NCI-H1092 (cell line): ENCODE measurements at regions not wholly inside any gene's neighbourhood (a gene's known extent, or its start where the extent isn't known, plus 50 kb on each side); places are given as distances from the start of the nearest gene placed in this dataset.
"Not testable (repeated sequence)": the region's sequence is repeated elsewhere in the genome, so short reads cannot be mapped to it uniquely, and the experiment has no call there.

Experiments
- DNase-seq: peaks from one replicate; lab custom pipeline; 2025; lab: John Stamatoyannopoulos, UW

DNA sequence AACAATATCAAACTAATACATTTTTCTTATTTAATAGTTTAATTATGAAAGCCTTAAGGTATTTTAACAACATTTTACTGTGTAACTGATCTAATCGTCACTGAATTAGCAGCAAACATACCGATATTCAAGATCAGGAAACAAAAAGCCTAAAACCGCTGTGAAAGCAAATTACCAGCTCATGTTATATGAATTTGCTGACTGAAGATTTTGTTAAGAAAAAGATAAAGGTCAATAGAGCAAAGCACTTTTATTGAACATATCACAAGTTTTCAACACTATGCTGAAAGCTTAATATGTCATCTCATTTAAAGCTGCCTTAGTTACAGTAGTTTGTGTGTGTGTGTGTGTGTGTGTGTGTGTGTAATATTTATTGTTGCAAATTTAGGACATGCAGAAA, 1634.9 kb upstream of the NUDT12 start:
- DNase-seq = no peak

DNA sequence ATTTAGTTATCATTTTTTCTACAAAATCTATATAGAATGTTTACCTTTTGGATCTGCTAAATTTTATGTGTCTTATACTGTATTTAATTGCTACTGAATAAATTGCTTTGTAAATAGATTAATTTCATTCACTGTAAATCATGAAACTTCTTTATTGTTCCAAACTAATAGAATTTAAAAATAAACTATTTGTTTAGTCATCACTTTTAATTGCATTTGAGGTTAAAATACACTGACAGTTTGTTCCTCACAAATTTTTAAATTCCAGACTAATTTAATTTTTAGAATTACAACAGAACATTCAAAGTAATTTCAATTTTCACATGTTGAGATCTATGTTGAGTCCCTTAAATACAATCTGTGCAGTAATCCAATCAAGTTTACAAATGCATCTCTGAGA, 1633.2 kb upstream of the NUDT12 start:
- no peak for DNase-seq

GRCh38 chr5:105172918-105173317, 1610.3 kb upstream of the NUDT12 start:
- no peak for DNase-seq

DNA sequence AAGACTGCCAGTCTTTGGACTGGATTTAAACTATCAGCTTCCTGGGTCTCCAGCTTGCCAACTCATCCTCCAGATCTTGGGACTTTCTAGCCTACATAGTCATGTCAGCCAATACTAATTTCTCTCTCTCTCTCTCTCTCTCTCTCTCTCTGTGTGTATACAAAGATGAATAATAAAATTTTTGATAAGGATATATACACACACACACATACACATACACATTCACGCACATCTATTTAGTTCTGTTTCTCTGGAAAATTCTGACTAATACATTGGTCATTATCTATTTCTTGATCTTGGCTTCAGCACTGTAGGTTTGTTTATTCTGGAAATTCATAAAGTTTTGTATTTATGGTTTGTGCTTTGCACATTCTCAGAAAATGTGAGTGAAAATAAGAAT, 1606.2 kb upstream of the NUDT12 start:
- DNase-seq = no peak

DNA sequence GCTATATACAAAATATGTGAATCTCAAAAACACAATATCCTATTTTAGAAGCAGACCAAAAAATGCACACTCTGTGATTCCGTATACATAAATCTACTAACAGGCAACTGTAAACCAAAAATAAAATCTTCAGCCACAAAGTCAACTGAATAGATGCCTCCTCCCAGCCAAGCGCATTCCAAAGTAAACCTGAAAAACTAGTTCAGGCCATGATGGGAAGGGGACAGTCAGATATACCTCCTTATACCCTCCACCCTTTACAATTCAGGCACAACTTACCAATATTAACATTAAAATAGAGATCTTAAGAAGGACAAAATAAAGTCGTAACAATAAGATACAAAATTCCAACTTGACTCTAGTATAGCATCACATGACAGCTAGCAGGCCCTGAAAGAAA, 1604.5 kb upstream of the NUDT12 start:
- no peak for DNase-seq

DNA sequence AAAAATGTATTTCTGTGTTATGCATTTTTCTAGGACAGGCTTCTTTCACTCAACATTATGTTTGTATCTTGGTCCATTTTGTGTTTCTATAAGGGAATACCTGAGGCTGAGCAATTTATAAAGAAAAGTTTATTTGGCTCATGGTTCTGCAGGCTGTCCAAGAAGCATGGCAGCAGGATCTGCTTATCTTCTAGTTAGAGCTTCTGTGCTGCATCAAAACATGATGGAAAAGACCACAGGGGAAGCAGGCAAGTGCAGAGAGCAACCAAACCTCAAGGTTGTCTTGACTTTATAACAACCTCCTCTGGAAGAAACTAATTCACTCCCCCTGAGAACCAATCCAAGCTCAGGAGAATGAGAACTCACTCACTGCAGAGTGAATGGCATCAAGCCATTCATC, 1601.0 kb upstream of the NUDT12 start:
- no peak for DNase-seq

GRCh38 chr5:105162557-105162956, 1600.0 kb upstream of the NUDT12 start:
- DNase-seq = not testable (repeated sequence)

GRCh38 chr5:105158526-105158925, 1595.9 kb upstream of the NUDT12 start:
- DNase-seq = no peak

- DNase-seq = no peak
Measured at GRCh38 chr5:105150323-105150722, 1587.7 kb upstream of the NUDT12 start.

GRCh38 chr5:105146867-105147266, 1584.3 kb upstream of the NUDT12 start:
- DNase-seq = no peak

DNA sequence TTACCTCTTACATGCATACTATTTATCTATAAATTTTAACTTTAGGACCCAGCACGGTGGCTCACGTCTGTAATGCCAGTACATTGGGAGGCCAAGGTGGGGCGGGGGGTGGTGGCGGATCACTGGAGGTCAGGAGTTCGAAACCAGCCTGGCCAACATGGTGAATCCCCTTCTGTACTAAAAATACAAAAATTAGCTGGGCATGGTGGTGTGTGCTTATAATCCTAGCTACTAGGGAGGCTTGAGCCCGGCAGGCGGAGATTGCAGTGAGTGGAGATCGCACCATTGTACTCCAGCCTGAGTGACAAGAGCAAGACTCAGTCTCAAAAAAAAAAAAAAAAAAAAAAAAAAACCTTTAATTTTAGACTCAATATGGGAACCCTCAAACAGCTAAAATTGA, 1582.6 kb upstream of the NUDT12 start:
- DNase-seq = no peak

DNA sequence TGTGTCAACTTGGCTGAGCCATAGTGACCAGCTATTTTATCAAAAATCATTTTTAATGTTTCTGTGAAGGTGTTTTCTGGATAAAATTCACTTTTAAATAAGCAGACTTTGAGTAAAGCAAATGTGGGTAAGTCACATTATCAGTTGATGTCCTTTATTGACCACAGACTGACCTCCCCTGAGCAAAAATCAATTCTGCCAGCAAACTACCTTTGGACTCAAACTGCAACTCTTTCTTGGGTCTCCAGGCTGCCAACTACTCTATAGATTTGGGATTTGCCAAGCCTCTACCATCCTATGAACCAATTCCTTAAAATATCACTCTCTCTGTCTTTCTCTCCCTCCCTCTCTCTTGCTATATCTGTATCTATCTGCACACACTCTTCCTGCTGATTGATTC, 1571.7 kb upstream of the NUDT12 start:
- no peak for DNase-seq

- no peak for DNase-seq
Measured at GRCh38 chr5:105133087-105133486, 1570.5 kb upstream of the NUDT12 start.

GRCh38 chr5:105132581-105132980, 1570.0 kb upstream of the NUDT12 start:
- DNase-seq = no peak

- DNase-seq = no peak
Measured at GRCh38 chr5:105131045-105131444, 1568.5 kb upstream of the NUDT12 start.

- no peak for DNase-seq
Measured at GRCh38 chr5:105101577-105101976, 1539.0 kb upstream of the NUDT12 start.

DNA sequence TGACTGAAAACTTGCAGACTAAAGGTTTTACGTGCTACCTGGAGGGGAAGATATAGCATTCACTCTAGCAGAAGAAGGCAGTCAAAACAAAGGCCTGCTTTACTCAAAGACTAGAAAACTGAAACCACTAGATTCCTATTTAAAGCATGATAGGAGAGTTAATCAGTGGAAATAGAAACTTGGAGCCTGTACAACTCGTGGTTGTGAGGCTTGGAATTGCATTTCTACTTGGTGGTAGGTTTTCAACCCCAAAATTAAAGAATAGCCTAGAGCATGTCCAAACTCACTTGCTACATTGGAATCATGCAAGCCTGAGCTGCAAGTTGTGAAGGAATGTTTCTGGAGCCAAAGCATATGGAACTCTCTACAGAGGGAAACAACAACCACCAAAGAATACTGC, 1526.4 kb upstream of the NUDT12 start:
- DNase-seq = no peak

DNA sequence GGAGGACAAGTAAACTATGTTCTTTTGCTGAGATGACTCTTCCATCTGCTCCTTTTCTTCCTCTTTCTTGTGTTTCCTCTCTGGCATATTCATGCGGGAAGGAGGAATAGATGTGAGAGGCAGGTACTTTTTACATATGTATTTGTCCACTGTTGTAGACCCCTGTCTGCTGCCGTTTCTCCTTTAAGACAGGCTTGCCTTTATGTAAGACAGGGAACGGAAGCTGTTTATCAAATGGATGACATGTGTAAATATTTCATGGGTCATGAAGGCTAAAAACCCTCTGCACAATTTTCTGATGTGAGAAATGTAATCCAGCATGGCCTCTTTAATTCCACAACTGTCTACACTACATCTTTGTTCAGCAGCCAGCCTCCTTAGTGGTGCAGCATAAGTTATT, 1525.5 kb upstream of the NUDT12 start:
- DNase-seq = no peak

DNA sequence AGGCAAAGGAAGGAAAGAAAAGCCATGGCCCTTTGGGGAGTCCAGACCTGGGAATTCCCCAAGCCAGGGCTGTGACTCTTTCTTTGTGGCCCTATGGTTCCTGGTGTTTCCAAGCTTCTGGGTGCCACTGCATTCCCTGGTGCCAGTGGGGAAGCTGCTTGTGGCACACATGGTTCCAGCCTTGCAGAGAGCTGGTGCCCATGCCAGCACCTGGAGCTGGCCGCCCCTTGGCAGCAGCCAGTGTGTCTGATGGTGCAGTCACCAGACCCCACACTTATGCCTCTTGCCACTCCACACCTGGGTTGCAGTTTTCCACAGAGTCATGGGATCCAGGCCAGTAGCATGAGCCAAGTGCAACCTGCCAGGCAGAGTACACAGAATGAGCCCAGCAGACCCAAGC, 1495.3 kb upstream of the NUDT12 start:
- no peak for DNase-seq

DNA sequence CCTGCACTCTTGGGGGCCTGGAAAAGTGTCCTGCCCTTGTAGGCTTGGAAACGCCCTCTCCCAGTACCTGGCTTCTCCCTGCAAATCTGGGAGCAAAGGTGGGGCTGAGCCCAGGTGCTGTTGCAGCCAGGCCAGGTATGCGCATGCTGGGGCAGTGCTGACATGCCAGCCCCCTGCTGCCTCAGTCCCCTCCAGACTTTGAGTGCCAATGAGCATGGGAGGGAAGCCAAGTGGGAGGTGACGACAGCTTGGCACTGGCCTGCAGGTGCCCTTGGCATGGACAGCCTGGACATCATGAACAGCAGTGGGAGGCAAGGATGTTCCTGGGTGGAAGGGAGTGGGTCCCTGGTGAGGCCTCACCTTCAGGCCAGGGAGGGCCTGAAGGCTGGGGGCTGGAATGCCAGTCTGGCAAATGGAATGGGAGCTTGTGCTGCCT, 1494.4 kb upstream of the NUDT12 start:
- no peak for DNase-seq

GRCh38 chr5:105054406-105054805, 1491.8 kb upstream of the NUDT12 start:
- no peak for DNase-seq

DNA sequence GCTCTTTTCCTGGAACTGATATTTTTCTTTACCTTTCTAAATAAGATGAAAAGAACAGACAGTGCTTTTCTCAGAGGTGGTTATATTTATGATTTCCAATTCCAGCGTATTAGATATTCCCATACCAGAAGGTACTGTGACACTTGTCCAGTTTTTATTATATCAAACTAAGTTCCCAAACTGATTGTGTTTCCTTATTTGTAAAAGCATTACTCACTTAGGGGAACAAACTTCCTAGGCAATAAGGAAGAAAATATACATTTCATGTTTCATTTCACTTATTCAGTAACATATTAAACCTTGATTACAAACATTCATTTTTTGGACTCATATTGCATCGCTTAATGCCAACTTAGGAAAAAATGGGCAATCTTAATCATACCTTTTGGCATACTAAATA, 1480.0 kb upstream of the NUDT12 start:
- DNase-seq = no peak

- not testable (repeated sequence) for DNase-seq
Measured at GRCh38 chr5:105036814-105037213, 1474.2 kb upstream of the NUDT12 start.

- DNase-seq = no peak
Measured at GRCh38 chr5:105034401-105034763, 1471.8 kb upstream of the NUDT12 start.
